Endothelial cell of umbilical vein (primary cell): ENCODE measurements at regions not wholly inside any gene's neighbourhood (a gene's known extent, or its start where the extent isn't known, plus 50 kb on each side); places are given as distances from the start of the nearest gene placed in this dataset.

ENCODE experiments used
- BruUV-seq: library from RNA; stranded (reverse); fragments of 400-500 nt; replicated peaks from 2 replicates; lab custom pipeline; 2021; lab: Mats Ljungman, UMichigan
- CTCF ChIA-PET: fragments of 300-600, 350-600 bp; sonication (Branson Sonifier 250); formaldehyde crosslinking; loops from one replicate; lab custom pipeline; 2021; ENCODE audit warnings: antibody characterized with exemption, inconsistent platforms; lab: Charles Lee
- POLR2A ChIA-PET: fragments of 300-600, 350-600 bp; sonication (Branson Sonifier 250); formaldehyde crosslinking; loops from one replicate; lab custom pipeline; 2021; ENCODE audit warnings: antibody characterized with exemption, inconsistent platforms; lab: Charles Lee
- DNase-seq: peaks from one replicate; pipeline ENCODE4 v3.0.0-alpha.2; 2011; ENCODE audit warnings: low read depth, low spot score
- FAIRE-seq: peaks from 2 replicates; lab custom pipeline; 2011; peaks lifted over from hg19 to GRCh38; lab: Jason Lieb, UNC
- H2AFZ ChIP-seq: 2 replicates; pipeline ENCODE4 v1.6.0; 2012; ENCODE audit warnings: low read depth, low read length, control low read depth, inconsistent platforms
- H3K27ac ChIP-seq: 2 replicates; pipeline ENCODE4 v1.5.1; 2011; ENCODE audit warnings: low read depth, mild to moderate bottlenecking, control low read depth, low read length, moderate library complexity; ENCODE audit not compliant: insufficient read depth
- H3K27me3 ChIP-seq, 2 experiments: 2 replicates each; pipeline versions ENCODE4 v1.6.0 to v1.6.1; 2011; ENCODE audit warnings: low read length in 2 of 2, mixed read lengths in 1 of 2; ENCODE audit not compliant: control insufficient read depth in 2 of 2, insufficient read depth in 2 of 2
- H3K36me3 ChIP-seq, 2 experiments: 2 replicates in 1 of 2; 3 replicates in 1 of 2; pipeline ENCODE4 v1.5.1; 2011; ENCODE audit warnings: low read length in 2 of 2, mild to moderate bottlenecking in 1 of 2, moderate library complexity in 1 of 2; ENCODE audit not compliant: control insufficient read depth in 2 of 2, insufficient read depth in 2 of 2; ENCODE audit errors: extremely low read depth in 1 of 2
- H3K4me1 ChIP-seq: 3 replicates; pipeline ENCODE4 v1.5.1; 2011; ENCODE audit warnings: mild to moderate bottlenecking, low read length; ENCODE audit not compliant: control insufficient read depth, insufficient read depth; ENCODE audit errors: extremely low read depth
- H3K4me2 ChIP-seq: 2 replicates; pipeline ENCODE4 v1.6.1; 2011; ENCODE audit warnings: low read length, control low read depth, mixed read lengths; ENCODE audit not compliant: insufficient read depth
- H3K4me3 ChIP-seq, 3 experiments: fragments of 200-600 bp in 1 of 3; sonication (generic), shearing (Covaris generic) in 1 of 3; replicated peaks in 1 of 3; 2 replicates each; pipeline ENCODE4 v1.5.1; 2011 to 2016; ENCODE audit warnings: control low read depth in 3 of 3, low read length in 3 of 3, mild to moderate bottlenecking in 2 of 3, inconsistent platforms in 1 of 3, low read depth in 1 of 3, moderate library complexity in 1 of 3; ENCODE audit not compliant: insufficient read depth in 1 of 3
- H3K79me2 ChIP-seq: 2 replicates; pipeline ENCODE4 v1.6.0; 2012; ENCODE audit warnings: low read length, inconsistent platforms; ENCODE audit not compliant: control insufficient read depth, insufficient read depth
- H3K9ac ChIP-seq: replicated peaks from 2 replicates; pipeline ENCODE3; 2011; ENCODE audit warnings: low read length, control low read depth; ENCODE audit not compliant: insufficient read depth; ENCODE audit errors: extremely low read depth
- H3K9me1 ChIP-seq: replicated peaks from 3 replicates; pipeline ENCODE4 v1.6.0; 2011; ENCODE audit warnings: mild to moderate bottlenecking, low read length; ENCODE audit not compliant: control insufficient read depth, insufficient read depth; ENCODE audit errors: extremely low read depth
- H3K9me3 ChIP-seq: replicated peaks from 2 replicates; pipeline ENCODE4 v1.5.1; 2012; ENCODE audit warnings: low read length, inconsistent platforms; ENCODE audit not compliant: control insufficient read depth, insufficient read depth
- H4K20me1 ChIP-seq: replicated peaks from 2 replicates; pipeline ENCODE3; 2011; ENCODE audit warnings: mild to moderate bottlenecking, low read length; ENCODE audit not compliant: control insufficient read depth, insufficient read depth; ENCODE audit errors: extremely low read depth
- EZH2 ChIP-seq: IDR thresholded peaks from 2 replicates; pipeline ENCODE4 v1.6.1; 2012; ENCODE audit warnings: borderline replicate concordance, low read depth, mild to moderate bottlenecking, moderate library complexity, low read length, inconsistent platforms; ENCODE audit not compliant: severe bottlenecking
- FOS ChIP-seq: IDR thresholded peaks from 2 replicates; pipeline ENCODE4 v1.6.1; 2011; ENCODE audit warnings: mild to moderate bottlenecking, low read length, moderate library complexity, borderline replicate concordance; ENCODE audit not compliant: insufficient read depth
- GATA2 ChIP-seq: IDR thresholded peaks from 2 replicates; pipeline ENCODE4 v1.7.0; 2011; ENCODE audit warnings: low read depth, mild to moderate bottlenecking, moderate library complexity, mixed read lengths, low read length; ENCODE audit not compliant: insufficient read length, insufficient read depth
- JUN ChIP-seq: IDR thresholded peaks from 2 replicates; pipeline ENCODE4 v1.6.1; 2011; ENCODE audit warnings: borderline replicate concordance, low read depth; ENCODE audit not compliant: insufficient read length, insufficient read depth
- MYC ChIP-seq: IDR thresholded peaks from one replicate; pipeline ENCODE4 v1.6.1; 2011; ENCODE audit warnings: mild to moderate bottlenecking, low read depth, low read length
- POLR2A ChIP-seq: IDR thresholded peaks from 2 replicates; pipeline ENCODE4 v1.6.1; 2012; ENCODE audit warnings: low read depth, mild to moderate bottlenecking, control low read depth, low read length
- POLR2AphosphoS5 ChIP-seq: IDR thresholded peaks from 2 replicates; pipeline ENCODE4 v1.6.1; 2012; ENCODE audit warnings: low read depth, mild to moderate bottlenecking, control low read depth, low read length, moderate library complexity; ENCODE audit not compliant: insufficient read depth
- dilution Hi-C: fragments of 300-500 bp; cut with MboI; formaldehyde crosslinking; loops from one replicate; pipeline ENCODE4 v1.15.0; 2019; ENCODE audit warnings: low sequenced_read_pairs; ENCODE audit not compliant: extremely low pct_ligation_motif_present
- intact Hi-C: fragments of 100-400 bp; cut with micrococcal nuclease; formaldehyde crosslinking; loops from one replicate; pipeline ENCODE4 v1.10.0; 2022
- TF ChIP-seq, protein P1 (sequence below), 2 donors: IDR thresholded peaks; 1 replicate in 1 of 2; 2 replicates in 1 of 2; pipeline ENCODE4 v1.5.1; 2011; ENCODE audit warnings: low read length in 2 of 2, mild to moderate bottlenecking in 2 of 2, moderate library complexity in 2 of 2, control low read depth in 1 of 2, inconsistent platforms in 1 of 2, low read depth in 1 of 2; ENCODE audit not compliant: insufficient read depth in 1 of 2; ENCODE audit errors: extremely low read depth in 1 of 2
- TF ChIP-seq, protein P2 (sequence below): IDR thresholded peaks from 2 replicates; pipeline ENCODE4 v1.6.1; 2011; ENCODE audit not compliant: insufficient read depth, insufficient read length

DNA sequence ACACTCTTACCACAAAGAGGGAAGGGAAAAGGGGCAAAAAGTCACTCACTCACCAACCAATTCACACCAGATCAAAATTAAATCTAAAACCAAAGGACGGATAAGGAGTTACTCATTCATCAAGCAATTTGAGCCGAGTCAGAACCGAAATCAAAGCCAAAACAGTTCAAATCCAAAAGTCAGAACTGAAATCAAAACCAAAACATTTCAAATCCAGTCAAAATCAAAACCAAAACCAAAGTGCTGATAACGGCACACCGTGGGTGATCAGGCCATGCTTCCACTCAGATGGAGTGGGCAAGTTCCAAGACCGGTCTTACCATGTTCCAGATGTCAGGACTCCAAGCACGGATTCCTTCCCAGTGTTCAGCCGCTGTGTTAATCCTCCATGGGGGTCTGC lies 139.5 kb downstream of the SLC38A6 start:
- CTCF ChIA-PET: no interaction called here
- H3K9me3 ChIP-seq: no peaks in the 10 kb centered on the region
- no peak for DNase-seq
- no peak overlapping the region for H2AFZ ChIP-seq
- dilution Hi-C loops (no loop called here), intact Hi-C loops (no loop called here)
- H3K27me3 ChIP-seq: no peaks in the 10 kb centered on the region
- no peaks in the 10 kb centered on the region for H3K36me3 ChIP-seq
- H3K4me2 ChIP-seq: no peak overlapping the region
- no peaks in the 10 kb centered on the region for H3K9me1 ChIP-seq
- BruUV-seq: no TSS peak
- no peaks in the 10 kb centered on the region for H4K20me1 ChIP-seq
- POLR2A ChIA-PET: no interaction called here
- FAIRE-seq: no peak
- H3K4me1 ChIP-seq: peaks cover 5% of the 10 kb centered on the region
- H3K4me3 ChIP-seq: no peak overlapping the region
- no peak overlapping the region for H3K27ac ChIP-seq
- no peaks in the 10 kb centered on the region for H3K79me2 ChIP-seq
- no peak overlapping the region for H3K9ac ChIP-seq
- no peak for TF ChIP-seq MYC
- TF ChIP-seq FOS: no peak
- no peak for TF ChIP-seq EZH2
- TF ChIP-seq, protein P1, sequence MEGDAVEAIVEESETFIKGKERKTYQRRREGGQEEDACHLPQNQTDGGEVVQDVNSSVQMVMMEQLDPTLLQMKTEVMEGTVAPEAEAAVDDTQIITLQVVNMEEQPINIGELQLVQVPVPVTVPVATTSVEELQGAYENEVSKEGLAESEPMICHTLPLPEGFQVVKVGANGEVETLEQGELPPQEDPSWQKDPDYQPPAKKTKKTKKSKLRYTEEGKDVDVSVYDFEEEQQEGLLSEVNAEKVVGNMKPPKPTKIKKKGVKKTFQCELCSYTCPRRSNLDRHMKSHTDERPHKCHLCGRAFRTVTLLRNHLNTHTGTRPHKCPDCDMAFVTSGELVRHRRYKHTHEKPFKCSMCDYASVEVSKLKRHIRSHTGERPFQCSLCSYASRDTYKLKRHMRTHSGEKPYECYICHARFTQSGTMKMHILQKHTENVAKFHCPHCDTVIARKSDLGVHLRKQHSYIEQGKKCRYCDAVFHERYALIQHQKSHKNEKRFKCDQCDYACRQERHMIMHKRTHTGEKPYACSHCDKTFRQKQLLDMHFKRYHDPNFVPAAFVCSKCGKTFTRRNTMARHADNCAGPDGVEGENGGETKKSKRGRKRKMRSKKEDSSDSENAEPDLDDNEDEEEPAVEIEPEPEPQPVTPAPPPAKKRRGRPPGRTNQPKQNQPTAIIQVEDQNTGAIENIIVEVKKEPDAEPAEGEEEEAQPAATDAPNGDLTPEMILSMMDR (IDR thresholded peaks at IDR 0.05; ENCODE audit: extremely low read depth in 1 of 2, insufficient read depth in 1 of 2, low read depth in 1 of 2, low read length in 2 of 2): no peak
- TF ChIP-seq POLR2AphosphoS5: no peak
- TF ChIP-seq JUN: no peak
- TF ChIP-seq POLR2A: no peak
- TF ChIP-seq, protein P2, sequence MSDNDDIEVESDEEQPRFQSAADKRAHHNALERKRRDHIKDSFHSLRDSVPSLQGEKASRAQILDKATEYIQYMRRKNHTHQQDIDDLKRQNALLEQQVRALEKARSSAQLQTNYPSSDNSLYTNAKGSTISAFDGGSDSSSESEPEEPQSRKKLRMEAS: no peak
- no peak for TF ChIP-seq GATA2
